ENCODE measurements at regions not wholly inside any gene's neighbourhood (a gene's known extent, or its start where the extent isn't known, plus 50 kb on each side); places are given as distances from the start of the nearest gene placed in this dataset.

- TF ChIP-seq CTCF (IDR thresholded peaks at IDR 0.05; ENCODE audit: low read length) (no peak), EZH2 (IDR thresholded peaks at IDR 0.05; ENCODE audit: borderline replicate concordance, low read length) (no peak)
Observed at GRCh38 chr2:219916726-219917440, 289.5 kb downstream of the SLC4A3 start.

Measured in OCI-LY1 (cell line).